ENCODE measurements at regions not wholly inside any gene's neighbourhood (a gene's known extent, or its start where the extent isn't known, plus 50 kb on each side); places are given as distances from the start of the nearest gene placed in this dataset.
"Not testable (repeated sequence)": the region's sequence is repeated elsewhere in the genome, so short reads cannot be mapped to it uniquely, and the experiment has no call there.

- H3K9me3 ChIP-seq: no peaks in the 10 kb centered on the region
- H3K36me3 ChIP-seq: no peaks in the 10 kb centered on the region
- no peaks in the 10 kb centered on the region for H3K27me3 ChIP-seq
- DNase-seq (ENCODE audit: extremely low spot score in 2 of 2): peak in 1 of 2 donors; percentile 32
- H3K27ac ChIP-seq: no peak overlapping the region
- H3K4me3 ChIP-seq: no peak overlapping the region
- no peaks in the 10 kb centered on the region for H3K4me1 ChIP-seq
- intact Hi-C loops (cut with DNase I): no loop called here
- no peak for TF ChIP-seq POLR2A (IDR thresholded peaks at IDR 0.05)
- TF ChIP-seq, protein P1, sequence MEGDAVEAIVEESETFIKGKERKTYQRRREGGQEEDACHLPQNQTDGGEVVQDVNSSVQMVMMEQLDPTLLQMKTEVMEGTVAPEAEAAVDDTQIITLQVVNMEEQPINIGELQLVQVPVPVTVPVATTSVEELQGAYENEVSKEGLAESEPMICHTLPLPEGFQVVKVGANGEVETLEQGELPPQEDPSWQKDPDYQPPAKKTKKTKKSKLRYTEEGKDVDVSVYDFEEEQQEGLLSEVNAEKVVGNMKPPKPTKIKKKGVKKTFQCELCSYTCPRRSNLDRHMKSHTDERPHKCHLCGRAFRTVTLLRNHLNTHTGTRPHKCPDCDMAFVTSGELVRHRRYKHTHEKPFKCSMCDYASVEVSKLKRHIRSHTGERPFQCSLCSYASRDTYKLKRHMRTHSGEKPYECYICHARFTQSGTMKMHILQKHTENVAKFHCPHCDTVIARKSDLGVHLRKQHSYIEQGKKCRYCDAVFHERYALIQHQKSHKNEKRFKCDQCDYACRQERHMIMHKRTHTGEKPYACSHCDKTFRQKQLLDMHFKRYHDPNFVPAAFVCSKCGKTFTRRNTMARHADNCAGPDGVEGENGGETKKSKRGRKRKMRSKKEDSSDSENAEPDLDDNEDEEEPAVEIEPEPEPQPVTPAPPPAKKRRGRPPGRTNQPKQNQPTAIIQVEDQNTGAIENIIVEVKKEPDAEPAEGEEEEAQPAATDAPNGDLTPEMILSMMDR (IDR thresholded peaks at IDR 0.05): no peak
- no peak for TF ChIP-seq POLR2AphosphoS5 (IDR thresholded peaks at IDR 0.05; ENCODE audit: insufficient read depth in 1 of 2, low read depth in 1 of 2)
Observed at GRCh38 chr14:105742531-105742848, 216.1 kb downstream of the TMEM121 start.

GRCh38 chr14:105742904-105743701, 216.7 kb downstream of the TMEM121 start:
- H3K27me3 ChIP-seq; H3K4me1 ChIP-seq; H3K27ac ChIP-seq; H3K36me3 ChIP-seq; intact Hi-C loops (cut with DNase I); H3K4me3 ChIP-seq; H3K9me3 ChIP-seq: not testable (repeated sequence)
- peak in 1 of 2 donors; percentile 54 for DNase-seq (ENCODE audit: extremely low spot score in 2 of 2)

- H3K4me3 ChIP-seq; H3K36me3 ChIP-seq; H3K4me1 ChIP-seq; H3K27ac ChIP-seq; H3K9me3 ChIP-seq; DNase-seq (ENCODE audit: extremely low spot score in 2 of 2); H3K27me3 ChIP-seq; intact Hi-C loops (cut with DNase I): not testable (repeated sequence)
Observed at GRCh38 chr14:105744213-105744787, 217.9 kb downstream of the TMEM121 start.

GRCh38 chr14:105745433-105746123, 219.2 kb downstream of the TMEM121 start:
- Histone ChIP-seq H3K4me1 (no peaks in the 10 kb centered on the region), H3K27ac (no peak overlapping the region), H3K9me3 (no peaks in the 10 kb centered on the region), H3K27me3 (no peaks in the 10 kb centered on the region), H3K4me3 (no peak overlapping the region), H3K36me3 (no peaks in the 10 kb centered on the region)
- TF ChIP-seq POLR2A (IDR thresholded peaks at IDR 0.05) (no peak), POLR2AphosphoS5 (IDR thresholded peaks at IDR 0.05; ENCODE audit: insufficient read depth in 1 of 2, low read depth in 1 of 2) (no peak)
- TF ChIP-seq, protein P1 (IDR thresholded peaks at IDR 0.05): no peak
- intact Hi-C loops (cut with DNase I): no loop called here
- peak in 1 of 2 donors; percentile 75 for DNase-seq (ENCODE audit: extremely low spot score in 2 of 2)

DNA sequence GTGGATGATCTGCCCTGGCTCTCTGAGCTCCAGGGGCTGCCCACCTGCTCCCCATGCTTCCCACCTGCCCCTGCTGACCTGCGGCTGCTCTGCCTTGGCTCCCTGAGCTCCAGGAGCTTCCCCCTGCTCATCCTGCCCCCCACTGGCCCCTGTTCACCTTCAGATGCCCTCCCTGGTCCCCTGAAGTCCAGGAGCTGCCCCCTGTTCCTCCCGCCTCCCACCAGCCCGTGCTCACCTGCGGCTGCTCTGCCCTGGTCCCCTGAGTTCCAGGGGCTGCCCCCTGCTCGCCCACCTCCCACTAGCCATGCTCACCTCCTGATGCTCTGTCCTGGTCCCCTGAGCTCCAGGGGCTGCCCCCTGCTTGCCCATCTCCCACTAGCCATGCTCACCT, 219.7 kb downstream of the TMEM121 start:
- no peaks in the 10 kb centered on the region for H3K9me3 ChIP-seq
- no peaks in the 10 kb centered on the region for H3K27me3 ChIP-seq
- no peak overlapping the region for H3K4me3 ChIP-seq
- intact Hi-C loops (cut with DNase I): no loop called here
- no peaks in the 10 kb centered on the region for H3K36me3 ChIP-seq
- no peak overlapping the region for H3K27ac ChIP-seq
- peak in 1 of 2 donors; percentile 91 for DNase-seq (ENCODE audit: extremely low spot score in 2 of 2)
- H3K4me1 ChIP-seq: no peaks in the 10 kb centered on the region
- TF ChIP-seq, protein P1 (IDR thresholded peaks at IDR 0.05): no peak
- TF ChIP-seq POLR2A (IDR thresholded peaks at IDR 0.05) (no peak), POLR2AphosphoS5 (IDR thresholded peaks at IDR 0.05; ENCODE audit: insufficient read depth in 1 of 2, low read depth in 1 of 2) (no peak)

- H3K4me3 ChIP-seq; H3K9me3 ChIP-seq; H3K36me3 ChIP-seq; H3K27ac ChIP-seq; H3K4me1 ChIP-seq; intact Hi-C loops (cut with DNase I); H3K27me3 ChIP-seq: not testable (repeated sequence)
- peak in 1 of 2 donors; percentile 95 for DNase-seq (ENCODE audit: extremely low spot score in 2 of 2)
Observed at GRCh38 chr14:105746800-105747502, 220.6 kb downstream of the TMEM121 start.

GRCh38 chr14:105747503-105748203, 221.3 kb downstream of the TMEM121 start:
- H3K36me3 ChIP-seq; H3K27ac ChIP-seq; H3K27me3 ChIP-seq; H3K9me3 ChIP-seq; H3K4me3 ChIP-seq; intact Hi-C loops (cut with DNase I); DNase-seq (ENCODE audit: extremely low spot score in 2 of 2); H3K4me1 ChIP-seq: not testable (repeated sequence)
